ENCODE measurements at regions not wholly inside any gene's neighbourhood (a gene's known extent, or its start where the extent isn't known, plus 50 kb on each side); places are given as distances from the start of the nearest gene placed in this dataset.

GRCh38 chr4:156584100-156584499, 387.5 kb downstream of the PDGFC start:
- Histone ChIP-seq H3K4me2 (replicated peaks; ENCODE audit: low read depth, low read length, poor library complexity, severe bottlenecking) (no peak overlapping the region), H3K9me3 (ENCODE audit: control extremely low read depth in 1 of 3, control insufficient read depth in 2 of 3, insufficient read depth in 1 of 3, low read length in 2 of 3) (no peaks in the 10 kb centered on the region), H2AFZ (ENCODE audit: insufficient read depth, low read depth, low read length, poor library complexity, severe bottlenecking) (no peak overlapping the region), H4K20me1 (ENCODE audit: control insufficient read depth, insufficient read depth, low read length, poor library complexity, severe bottlenecking) (no peaks in the 10 kb centered on the region), H3K27ac (ENCODE audit: low read length in 2 of 2) (no peak overlapping the region), H3K9ac (ENCODE audit: low read length) (no peak overlapping the region), H3K36me3 (replicated peaks in 1 of 2; ENCODE audit: control extremely low read depth in 1 of 2, control insufficient read depth in 1 of 2, extremely low read depth in 1 of 2, insufficient read depth in 2 of 2, low read length in 1 of 2) (no peaks in the 10 kb centered on the region), H3K4me1 (ENCODE audit: control insufficient read depth in 2 of 2, insufficient read depth in 2 of 2, low read length in 2 of 2) (no peaks in the 10 kb centered on the region), H3K27me3 (replicated peaks in 1 of 4; ENCODE audit: control extremely low read depth in 1 of 4, control insufficient read depth in 3 of 4, insufficient read depth in 4 of 4, low read length in 3 of 4) (no peaks in the 10 kb centered on the region), H3K79me2 (ENCODE audit: control insufficient read depth, insufficient read depth, low read length) (no peaks in the 10 kb centered on the region), H3K4me3 (ENCODE audit: control extremely low read depth in 1 of 5, extremely low read depth in 1 of 5, insufficient read depth in 1 of 5, low read depth in 2 of 5, low read length in 4 of 5) (no peak overlapping the region)
- no peaks in the 10 kb centered on the region for H3K9me3 Mint-ChIP-seq (ENCODE audit: insufficient read depth)
- intact Hi-C loops (cut with micrococcal nuclease): no loop called here
- H3K27ac Mint-ChIP-seq: no peak overlapping the region
- ChIA-PET POLR2A (no interaction called here), CTCF (no interaction called here)
- WGBS (ENCODE audit: insufficient coverage): no CpG with 5 or more reads among the region's 5 CpGs
- H3K4me1 Mint-ChIP-seq: no peaks in the 10 kb centered on the region
- TF ChIP-seq EZH2 (IDR thresholded peaks at IDR 0.05; ENCODE audit: borderline replicate concordance, insufficient read depth, low read depth, low read length, poor library complexity, severe bottlenecking): no peak
- TF ChIP-seq CTCF (IDR thresholded peaks at IDR 0.05): no peak
- no peak for DNase-seq
- H3K27me3 Mint-ChIP-seq: no peaks in the 10 kb centered on the region
- ATAC-seq (ENCODE audit: low read depth): no peak
- H3K4me3 Mint-ChIP-seq: no peak overlapping the region

- Mint-ChIP-seq H3K27me3 (no peaks in the 10 kb centered on the region), H3K4me1 (no peaks in the 10 kb centered on the region), H3K9me3 (ENCODE audit: insufficient read depth) (no peaks in the 10 kb centered on the region), H3K4me3 (no peak overlapping the region), H3K27ac (no peak overlapping the region)
- ChIA-PET POLR2A (no interaction called here), CTCF (no interaction called here)
- Histone ChIP-seq H3K4me1 (ENCODE audit: control insufficient read depth in 2 of 2, insufficient read depth in 2 of 2, low read length in 2 of 2) (no peaks in the 10 kb centered on the region), H3K27me3 (replicated peaks in 1 of 4; ENCODE audit: control extremely low read depth in 1 of 4, control insufficient read depth in 3 of 4, insufficient read depth in 4 of 4, low read length in 3 of 4) (no peaks in the 10 kb centered on the region), H3K4me2 (replicated peaks; ENCODE audit: low read depth, low read length, poor library complexity, severe bottlenecking) (no peak overlapping the region), H3K4me3 (ENCODE audit: control extremely low read depth in 1 of 5, extremely low read depth in 1 of 5, insufficient read depth in 1 of 5, low read depth in 2 of 5, low read length in 4 of 5) (no peak overlapping the region), H3K36me3 (replicated peaks in 1 of 2; ENCODE audit: control extremely low read depth in 1 of 2, control insufficient read depth in 1 of 2, extremely low read depth in 1 of 2, insufficient read depth in 2 of 2, low read length in 1 of 2) (no peaks in the 10 kb centered on the region), H2AFZ (ENCODE audit: insufficient read depth, low read depth, low read length, poor library complexity, severe bottlenecking) (no peak overlapping the region), H3K9me3 (ENCODE audit: control extremely low read depth in 1 of 3, control insufficient read depth in 2 of 3, insufficient read depth in 1 of 3, low read length in 2 of 3) (no peaks in the 10 kb centered on the region), H3K79me2 (ENCODE audit: control insufficient read depth, insufficient read depth, low read length) (no peaks in the 10 kb centered on the region), H3K9ac (ENCODE audit: low read length) (no peak overlapping the region), H3K27ac (ENCODE audit: low read length in 2 of 2) (no peak overlapping the region), H4K20me1 (ENCODE audit: control insufficient read depth, insufficient read depth, low read length, poor library complexity, severe bottlenecking) (no peaks in the 10 kb centered on the region)
- WGBS (ENCODE audit: insufficient coverage): no CpG with 5 or more reads among the region's 2 CpGs
- TF ChIP-seq EZH2 (IDR thresholded peaks at IDR 0.05; ENCODE audit: borderline replicate concordance, insufficient read depth, low read depth, low read length, poor library complexity, severe bottlenecking) (no peak), CTCF (IDR thresholded peaks at IDR 0.05) (no peak)
- ATAC-seq (ENCODE audit: low read depth): no peak
- DNase-seq: no peak
- intact Hi-C loops (cut with micrococcal nuclease): no loop called here
Measured at GRCh38 chr4:156583265-156583664, 388.3 kb downstream of the PDGFC start.

Measured in B cell (primary cell).